ENCODE measurements at regions not wholly inside any gene's neighbourhood (a gene's known extent, or its start where the extent isn't known, plus 50 kb on each side); places are given as distances from the start of the nearest gene placed in this dataset.
"Not testable (repeated sequence)": the region's sequence is repeated elsewhere in the genome, so short reads cannot be mapped to it uniquely, and the experiment has no call there.

DNA sequence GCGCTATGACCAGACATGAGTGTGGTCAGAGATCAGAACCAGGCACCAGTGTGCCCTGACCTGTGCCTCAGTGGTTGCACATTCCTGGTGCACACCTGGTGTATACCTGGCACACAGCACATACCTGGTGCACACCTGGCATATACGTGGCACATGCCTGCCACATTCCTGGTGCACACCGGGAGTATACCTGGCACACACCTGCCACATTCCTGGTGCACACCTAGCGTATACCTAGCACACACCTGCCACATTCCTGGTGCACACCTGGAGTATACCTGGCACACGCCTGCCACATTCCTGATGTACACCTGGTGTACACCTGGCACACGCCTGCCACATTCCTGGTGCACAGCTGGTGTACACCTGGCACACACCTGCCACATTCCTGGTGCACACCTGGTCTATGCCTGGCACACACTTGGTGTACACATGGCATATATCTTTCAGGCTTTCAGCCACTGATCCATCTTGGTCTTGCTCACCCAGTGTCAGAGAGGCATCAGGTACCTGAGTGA is 61.3 kb upstream of the ADGRL1 start:
- H3K27me3 ChIP-seq (ENCODE audit: insufficient read depth, low read length, poor library complexity), result no peaks in the 10 kb centered on the region
- TF ChIP-seq, protein P1, sequence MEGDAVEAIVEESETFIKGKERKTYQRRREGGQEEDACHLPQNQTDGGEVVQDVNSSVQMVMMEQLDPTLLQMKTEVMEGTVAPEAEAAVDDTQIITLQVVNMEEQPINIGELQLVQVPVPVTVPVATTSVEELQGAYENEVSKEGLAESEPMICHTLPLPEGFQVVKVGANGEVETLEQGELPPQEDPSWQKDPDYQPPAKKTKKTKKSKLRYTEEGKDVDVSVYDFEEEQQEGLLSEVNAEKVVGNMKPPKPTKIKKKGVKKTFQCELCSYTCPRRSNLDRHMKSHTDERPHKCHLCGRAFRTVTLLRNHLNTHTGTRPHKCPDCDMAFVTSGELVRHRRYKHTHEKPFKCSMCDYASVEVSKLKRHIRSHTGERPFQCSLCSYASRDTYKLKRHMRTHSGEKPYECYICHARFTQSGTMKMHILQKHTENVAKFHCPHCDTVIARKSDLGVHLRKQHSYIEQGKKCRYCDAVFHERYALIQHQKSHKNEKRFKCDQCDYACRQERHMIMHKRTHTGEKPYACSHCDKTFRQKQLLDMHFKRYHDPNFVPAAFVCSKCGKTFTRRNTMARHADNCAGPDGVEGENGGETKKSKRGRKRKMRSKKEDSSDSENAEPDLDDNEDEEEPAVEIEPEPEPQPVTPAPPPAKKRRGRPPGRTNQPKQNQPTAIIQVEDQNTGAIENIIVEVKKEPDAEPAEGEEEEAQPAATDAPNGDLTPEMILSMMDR (IDR thresholded peaks at IDR 0.05; ENCODE audit: borderline replicate concordance, extremely low read depth, low read length, poor library complexity, severe bottlenecking), result no peak
- no peak for TF ChIP-seq EZH2 (IDR thresholded peaks at IDR 0.05; ENCODE audit: borderline replicate concordance, low read depth, low read length, severe bottlenecking)
- no peak overlapping the region for H3K4me3 ChIP-seq (ENCODE audit: low read depth in 1 of 2, low read length in 2 of 2)
- H3K4me1 ChIP-seq (ENCODE audit: insufficient read depth, low read length), result no peaks in the 10 kb centered on the region
- ATAC-seq (ENCODE audit: insufficient read depth, low read depth) (no peak), DNase-seq (no peak)
- H3K9ac ChIP-seq (ENCODE audit: low read depth, low read length), result no peak overlapping the region
- H2AFZ ChIP-seq (ENCODE audit: low read depth, low read length), result no peak overlapping the region
- H3K4me2 ChIP-seq (ENCODE audit: insufficient read depth, low read length), result no peak overlapping the region
- peaks cover 3% of the 10 kb centered on the region; the same call in 1 of the 2 replicates for H4K20me1 ChIP-seq (ENCODE audit: insufficient read depth, low read length)
- H3K36me3 ChIP-seq (ENCODE audit: insufficient read depth, low read length), result no peaks in the 10 kb centered on the region
- no peak overlapping the region for H3K27ac ChIP-seq (ENCODE audit: low read length)
- no peaks in the 10 kb centered on the region for H3K9me3 ChIP-seq (ENCODE audit: insufficient read depth, low read length, severe bottlenecking)
- no peaks in the 10 kb centered on the region for H3K79me2 ChIP-seq (ENCODE audit: insufficient read depth, low read length)

DNA sequence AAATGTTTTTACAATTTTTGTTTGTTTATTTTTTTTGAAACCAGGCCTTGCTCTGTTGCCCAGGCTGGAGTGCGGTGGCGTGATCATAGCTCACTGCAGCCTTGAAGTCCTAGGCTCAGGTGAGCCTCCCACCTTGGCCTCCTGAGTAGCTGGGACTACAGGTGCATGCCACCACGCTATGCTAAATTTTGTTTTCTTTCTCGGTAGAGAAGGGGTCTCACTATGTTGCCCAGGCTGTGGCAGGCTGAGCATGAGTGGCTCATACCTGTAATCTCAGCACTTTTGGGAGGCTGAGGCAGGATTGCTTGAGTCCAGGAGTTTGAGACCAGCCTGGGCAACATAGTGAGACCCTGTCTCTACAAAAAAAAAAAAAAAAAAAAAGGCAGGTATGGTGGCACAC is 60.2 kb upstream of the ADGRL1 start:
- H3K9me3 ChIP-seq (ENCODE audit: insufficient read depth, low read length, severe bottlenecking); H3K9ac ChIP-seq (ENCODE audit: low read depth, low read length); H3K36me3 ChIP-seq (ENCODE audit: insufficient read depth, low read length); H3K4me2 ChIP-seq (ENCODE audit: insufficient read depth, low read length); H3K27me3 ChIP-seq (ENCODE audit: insufficient read depth, low read length, poor library complexity); H3K79me2 ChIP-seq (ENCODE audit: insufficient read depth, low read length); H3K4me3 ChIP-seq (ENCODE audit: low read depth in 1 of 2, low read length in 2 of 2); ATAC-seq (ENCODE audit: insufficient read depth, low read depth); H3K4me1 ChIP-seq (ENCODE audit: insufficient read depth, low read length); H4K20me1 ChIP-seq (ENCODE audit: insufficient read depth, low read length); H2AFZ ChIP-seq (ENCODE audit: low read depth, low read length); DNase-seq; H3K27ac ChIP-seq (ENCODE audit: low read length): not testable (repeated sequence)

DNA sequence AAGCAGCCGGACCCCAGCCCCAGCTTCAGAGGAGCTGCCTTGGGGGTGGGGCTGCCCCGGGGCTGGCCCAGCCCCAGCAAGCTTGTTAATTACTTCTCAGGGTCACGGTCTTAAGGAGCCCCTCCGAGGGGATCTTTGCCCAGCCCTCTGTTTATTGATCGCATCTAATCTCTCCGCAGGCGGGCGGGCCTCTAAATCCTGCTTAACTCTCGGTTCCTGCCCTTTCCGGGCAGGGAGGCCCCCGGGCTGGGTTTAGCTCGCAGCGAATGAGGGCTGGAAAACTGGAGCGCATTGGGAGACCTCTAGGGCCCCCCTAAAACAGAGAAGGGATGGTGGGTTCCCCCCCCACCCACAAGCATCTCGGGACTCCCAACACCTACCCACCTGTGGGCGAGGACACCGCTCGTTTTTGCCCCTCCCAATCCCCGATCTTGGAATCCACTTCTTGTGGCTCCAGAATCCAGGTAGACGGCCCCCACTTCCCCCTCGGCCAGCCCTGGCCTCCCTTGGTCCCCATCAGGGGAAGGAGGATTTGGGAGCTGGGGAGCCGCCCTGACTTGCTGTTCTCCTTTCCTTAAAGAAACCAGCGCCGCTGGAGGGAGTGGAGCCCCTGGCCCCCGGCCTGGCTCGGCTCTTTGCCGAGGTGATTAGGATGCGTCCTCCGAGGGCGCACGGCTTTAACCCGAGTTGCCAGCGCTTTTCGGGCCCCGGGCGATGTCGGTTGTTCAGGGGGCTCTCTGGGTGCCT is 59.5 kb upstream of the ADGRL1 start:
- no peak overlapping the region for H3K9ac ChIP-seq (ENCODE audit: low read depth, low read length)
- TF ChIP-seq EZH2 (IDR thresholded peaks at IDR 0.05; ENCODE audit: borderline replicate concordance, low read depth, low read length, severe bottlenecking), result no peak
- TF ChIP-seq, protein P1 (IDR thresholded peaks at IDR 0.05; ENCODE audit: borderline replicate concordance, extremely low read depth, low read length, poor library complexity, severe bottlenecking), result no peak
- peaks cover 3% of the 10 kb centered on the region; the same call in 1 of the 2 replicates for H4K20me1 ChIP-seq (ENCODE audit: insufficient read depth, low read length)
- no peak overlapping the region for H3K4me2 ChIP-seq (ENCODE audit: insufficient read depth, low read length)
- H3K9me3 ChIP-seq (ENCODE audit: insufficient read depth, low read length, severe bottlenecking), result no peaks in the 10 kb centered on the region
- no peaks in the 10 kb centered on the region for H3K4me1 ChIP-seq (ENCODE audit: insufficient read depth, low read length)
- ATAC-seq (ENCODE audit: insufficient read depth, low read depth) (no peak), DNase-seq (no peak)
- H3K36me3 ChIP-seq (ENCODE audit: insufficient read depth, low read length), result no peaks in the 10 kb centered on the region
- H3K27me3 ChIP-seq (ENCODE audit: insufficient read depth, low read length, poor library complexity), result no peaks in the 10 kb centered on the region
- H3K79me2 ChIP-seq (ENCODE audit: insufficient read depth, low read length), result no peaks in the 10 kb centered on the region
- H2AFZ ChIP-seq (ENCODE audit: low read depth, low read length), result no peak overlapping the region
- no peak overlapping the region for H3K4me3 ChIP-seq (ENCODE audit: low read depth in 1 of 2, low read length in 2 of 2)
- no peak overlapping the region for H3K27ac ChIP-seq (ENCODE audit: low read length)

DNA sequence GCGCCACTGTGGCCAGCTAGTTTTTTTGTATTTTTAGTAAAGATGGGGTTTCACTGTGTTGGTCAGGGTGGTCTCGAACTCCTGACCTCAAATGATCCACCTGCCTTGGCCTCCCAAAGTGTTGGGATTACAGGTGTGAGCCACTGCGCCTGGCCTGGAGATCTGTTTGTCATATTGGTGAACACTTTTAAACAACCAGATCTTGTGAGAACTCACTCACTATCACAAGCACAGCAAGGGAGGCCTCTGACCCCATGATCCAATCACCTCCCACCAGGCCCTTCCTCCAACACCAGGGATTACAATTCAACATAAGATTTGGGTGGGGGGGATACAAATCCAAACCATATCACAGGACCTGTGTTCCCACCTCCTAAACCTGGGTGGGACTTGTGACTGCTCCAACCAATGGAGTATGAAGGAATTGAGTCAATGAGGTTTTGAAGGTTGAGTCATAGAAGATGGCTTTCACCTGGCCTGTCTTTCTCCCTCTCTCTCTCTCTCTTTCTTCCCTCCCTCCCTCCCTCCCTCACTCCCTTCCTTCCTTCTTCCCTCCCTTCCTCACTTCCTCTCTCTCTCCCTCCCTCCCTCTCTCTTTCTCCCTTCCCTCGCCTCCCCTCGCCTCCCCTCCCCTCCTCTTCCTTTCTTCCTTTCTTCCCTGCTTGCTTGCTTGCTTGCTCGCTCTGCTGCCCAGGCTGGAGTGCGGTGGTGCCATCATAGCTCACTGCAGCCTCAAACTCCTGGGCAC is 50.1 kb upstream of the ADGRL1 start:
- H3K4me2 ChIP-seq (ENCODE audit: insufficient read depth, low read length); H3K4me1 ChIP-seq (ENCODE audit: insufficient read depth, low read length); DNase-seq; H3K79me2 ChIP-seq (ENCODE audit: insufficient read depth, low read length); H3K27ac ChIP-seq (ENCODE audit: low read length); H3K9ac ChIP-seq (ENCODE audit: low read depth, low read length); H2AFZ ChIP-seq (ENCODE audit: low read depth, low read length); H3K36me3 ChIP-seq (ENCODE audit: insufficient read depth, low read length); H3K4me3 ChIP-seq (ENCODE audit: low read depth in 1 of 2, low read length in 2 of 2); H3K27me3 ChIP-seq (ENCODE audit: insufficient read depth, low read length, poor library complexity); H3K9me3 ChIP-seq (ENCODE audit: insufficient read depth, low read length, severe bottlenecking); ATAC-seq (ENCODE audit: insufficient read depth, low read depth); H4K20me1 ChIP-seq (ENCODE audit: insufficient read depth, low read length): not testable (repeated sequence)
